NB4 (cell line): ENCODE measurements at regions not wholly inside any gene's neighbourhood (a gene's known extent, or its start where the extent isn't known, plus 50 kb on each side); places are given as distances from the start of the nearest gene placed in this dataset.

Experiments
- CTCF ChIP-seq: IDR thresholded peaks from one replicate; pipeline ENCODE4 v1.5.1; 2012; ENCODE audit warnings: low read depth, low read length
- MAX ChIP-seq: IDR thresholded peaks from 2 replicates; pipeline ENCODE4 v1.6.1; 2011; ENCODE audit warnings: low read depth, low read length
- MYC ChIP-seq: IDR thresholded peaks from 2 replicates; pipeline ENCODE4 v1.6.1; 2011; ENCODE audit warnings: low read depth, low read length
- POLR2A ChIP-seq: IDR thresholded peaks from 2 replicates; pipeline ENCODE4 v1.6.1; 2011; ENCODE audit warnings: mild to moderate bottlenecking; ENCODE audit not compliant: insufficient read length; ENCODE audit errors: extremely low read depth

- TF ChIP-seq CTCF: no peak
- no peak for TF ChIP-seq POLR2A
- no peak for TF ChIP-seq MYC
- no peak for TF ChIP-seq MAX
These were observed 288.9 kb downstream of the EDEM1 start for GRCh38 chr3:5476403-5476802.
